GM12878 (cell line): ENCODE measurements at regions not wholly inside any gene's neighbourhood (a gene's known extent, or its start where the extent isn't known, plus 50 kb on each side); places are given as distances from the start of the nearest gene placed in this dataset.

Source experiments
- ATAC-seq: fragments of 200-7000 bp; cut with Tn5 transposase; 3 replicates; pipeline ENCODE4 v1.9.1; 2020; ENCODE audit warnings: mild to moderate bottlenecking, moderate library complexity
- BruUV-seq: library from RNA; stranded (reverse); fragments of 400-500 nt; replicated peaks from 2 replicates; lab custom pipeline; 2021; lab: Mats Ljungman, UMichigan
- CTCF ChIA-PET: fragments of 300-600 bp; sonication (Branson Sonifier 250); formaldehyde crosslinking; extraction: SDS; loops from one replicate; lab custom pipeline; 2021; ENCODE audit warnings: inconsistent platforms; lab: Yijun Ruan, JAX
- POLR2A ChIA-PET: fragments of 350-600 bp; formaldehyde crosslinking; extraction: SDS; loops from one replicate; lab custom pipeline; 2021; ENCODE audit warnings: inconsistent platforms; lab: Charles Lee
- RAD21 ChIA-PET: fragments of 300-600 bp; sonication (Branson Sonifier 250); formaldehyde crosslinking; loops from one replicate; lab custom pipeline; 2023; ENCODE audit warnings: antibody characterized with exemption; ENCODE audit not compliant: unreplicated experiment; lab: Charles Lee
- SMC1A ChIA-PET: fragments of 300-600 bp; sonication (Branson Sonifier 250); formaldehyde crosslinking; loops from one replicate; lab custom pipeline; 2023; ENCODE audit not compliant: unreplicated experiment, uncharacterized antibody; lab: Charles Lee
- DNase-seq: peaks from one replicate; pipeline ENCODE4 v3.0.0-alpha.2; 2011; ENCODE audit warnings: low read depth, low spot score
- FAIRE-seq: peaks from 3 replicates; lab custom pipeline; 2011; peaks lifted over from hg19 to GRCh38; lab: Jason Lieb, UNC
- H2AFZ ChIP-seq: 2 replicates; pipeline ENCODE4 v1.6.0; 2011; ENCODE audit warnings: low read depth, low read length, control low read depth; ENCODE audit not compliant: control insufficient read depth
- H3K27ac ChIP-seq: 2 replicates; pipeline ENCODE4 v1.5.1; 2011; ENCODE audit warnings: control low read depth; ENCODE audit not compliant: control insufficient read depth, insufficient read depth
- H3K27me3 ChIP-seq, 2 experiments: replicated peaks in 1 of 2; 2 replicates each; pipeline versions ENCODE4 v1.6.0 to v1.6.1; 2011; ENCODE audit warnings: low read length in 1 of 2; ENCODE audit not compliant: control insufficient read depth in 2 of 2, insufficient read depth in 2 of 2
- H3K36me3 ChIP-seq, 2 experiments: 2 replicates each; pipeline ENCODE4 v1.5.1; 2011; ENCODE audit warnings: low read length in 1 of 2; ENCODE audit not compliant: control insufficient read depth in 2 of 2, insufficient read depth in 2 of 2
- H3K4me1 ChIP-seq: 2 replicates; pipeline ENCODE4 v1.6.1; 2011; ENCODE audit warnings: mild to moderate bottlenecking, low read length, moderate library complexity, mixed read lengths; ENCODE audit not compliant: control insufficient read depth, insufficient read depth
- H3K4me2 ChIP-seq: 2 replicates; pipeline ENCODE4 v1.6.0; 2011; ENCODE audit warnings: control low read depth; ENCODE audit not compliant: control insufficient read depth, insufficient read depth
- H3K4me3 ChIP-seq: fragments of 200-600 bp; sonication (generic); 2 replicates; pipeline ENCODE4 v1.5.1; 2016
- H3K79me2 ChIP-seq: 2 replicates; pipeline ENCODE4 v1.6.0; 2011; ENCODE audit warnings: low read length; ENCODE audit not compliant: control insufficient read depth, insufficient read depth
- H3K9ac ChIP-seq: 2 replicates; pipeline ENCODE4 v1.8.0; 2011; ENCODE audit warnings: low read length, control low read depth, mixed read lengths; ENCODE audit not compliant: control insufficient read depth, insufficient read depth
- H3K9me3 ChIP-seq: replicated peaks from 3 replicates; pipeline ENCODE4 v1.5.1; 2011; ENCODE audit warnings: mild to moderate bottlenecking, low read length; ENCODE audit not compliant: control insufficient read depth, insufficient read depth
- H4K20me1 ChIP-seq: 2 replicates; pipeline ENCODE4 v1.6.0; 2011; ENCODE audit not compliant: control insufficient read depth, insufficient read depth
- ASH2L ChIP-seq: fragments of 300-600, 200-600 bp; sonication (generic); IDR thresholded peaks from 2 replicates; pipeline ENCODE4 v1.6.1; 2017; ENCODE audit warnings: low read depth, mild to moderate bottlenecking, borderline replicate concordance
- ELK1 ChIP-seq: IDR thresholded peaks from 2 replicates; pipeline ENCODE4 v1.6.1; 2012; ENCODE audit warnings: low read depth, low read length, improper control_type of control experiment
- ETV6 ChIP-seq, 2 experiments: fragments of 450-650 bp in 1 of 2; IDR thresholded peaks in 1 of 2; conservative IDR thresholded peaks in 1 of 2; 2 replicates each; pipeline ENCODE4 v1.6.1; 2014; ENCODE audit warnings: antibody characterized with exemption in 1 of 2, borderline replicate concordance in 1 of 2, low read depth in 1 of 2, mild to moderate bottlenecking in 1 of 2, moderate library complexity in 1 of 2
- FOXK2 ChIP-seq: fragments of 450-650 bp; IDR thresholded peaks from 2 replicates; pipeline ENCODE4 v1.6.1; 2017; ENCODE audit warnings: mild to moderate bottlenecking, moderate library complexity
- NKRF ChIP-seq: fragments of 450-650 bp; conservative IDR thresholded peaks from 2 replicates; pipeline ENCODE4 v1.6.1; 2017; ENCODE audit warnings: mild to moderate bottlenecking, moderate library complexity
- RAD51 ChIP-seq: fragments of 450-650 bp; IDR thresholded peaks from 2 replicates; pipeline ENCODE4 v1.6.1; 2016; ENCODE audit warnings: moderate library complexity, mild to moderate bottlenecking, inconsistent platforms
- RFX5 ChIP-seq: IDR thresholded peaks from 2 replicates; pipeline ENCODE4 v1.6.1; 2011; ENCODE audit warnings: low read depth, low read length, improper control_type of control experiment
- ZNF592 ChIP-seq: fragments of 450-650 bp; IDR thresholded peaks from 2 replicates; pipeline ENCODE4 v1.6.1; 2017; ENCODE audit warnings: mild to moderate bottlenecking, moderate library complexity
- WGBS: methylation state at CpG from one replicate; pipeline ENCODE4 v1.1.6; 2016; ENCODE audit warnings: low lambda C conversion rate; ENCODE audit not compliant: insufficient replicate concordance, insufficient coverage; ENCODE audit errors: missing lambda C conversion rate; 5-methylcytosine and 5-hydroxymethylcytosine counted together
- in situ Hi-C: fragments of 300-500 bp; cut with MboI; formaldehyde crosslinking; loops from 9 replicates; pipeline ENCODE4 v1.14.3; 2018; ENCODE audit warnings: mixed read lengths
- intact Hi-C: fragments of 100-400 bp; cut with micrococcal nuclease; formaldehyde crosslinking; loops from one replicate; pipeline ENCODE4 v1.14.2; 2022; ENCODE audit not compliant: unreplicated experiment

- H3K79me2 ChIP-seq = no peaks in the 10 kb centered on the region
- in situ Hi-C loops = no loop called here
- RAD21 ChIA-PET = interaction anchor here (1.1 kb wide), 1 partner anchor 23 kb away, joined by 5 read pairs; no protein-coding TSS in a partner anchor
- H3K9ac ChIP-seq = no peak overlapping the region
- TF ChIP-seq FOXK2 = no peak
- TF ChIP-seq ASH2L = no peak
- no peak for TF ChIP-seq ZNF592
- no peak for TF ChIP-seq ETV6 (conservative IDR thresholded peaks at IDR 0.05 in 1 of 2, IDR thresholded peaks at IDR 0.05 in 1 of 2; ENCODE audit: borderline replicate concordance in 1 of 2, low read depth in 1 of 2)
- no peak for TF ChIP-seq RFX5
- TF ChIP-seq RAD51 = no peak
- TF ChIP-seq NKRF = no peak
- TF ChIP-seq ELK1 = no peak
- TF ChIP-seq, all 136 proteins: peak for 0
- Histone ChIP-seq H3K4me3 (no peak overlapping the region), H3K27ac (no peak overlapping the region), H3K4me1 (no peaks in the 10 kb centered on the region), H3K36me3 (no peaks in the 10 kb centered on the region), H3K9me3 (no peaks in the 10 kb centered on the region), H4K20me1 (no peaks in the 10 kb centered on the region), H2AFZ (no peak overlapping the region), H3K4me2 (no peak overlapping the region), H3K27me3 (no peaks in the 10 kb centered on the region)
- ChIA-PET POLR2A (no interaction called here), SMC1A (interaction anchor here (0.9 to 11.1 kb wide), 6 partner anchors 9 to 64 kb away, joined by 3 to 95 read pairs (median 4); no protein-coding TSS in a partner anchor), CTCF (interaction anchor here (0.9 kb wide), 1 partner anchor 20 kb away, joined by 3 read pairs; no protein-coding TSS in a partner anchor)
- no TSS peak for BruUV-seq
- FAIRE-seq = no peak
- intact Hi-C loops = no loop called here
- ATAC-seq = no peak
- no peak for DNase-seq
- 22% methylated on average over 5 of the region's 5 CpGs for WGBS
These were observed 465.5 kb upstream of the NRP1 start for GRCh38 chr10:33799944-33800323.
